ENCODE measurements at regions not wholly inside any gene's neighbourhood (a gene's known extent, or its start where the extent isn't known, plus 50 kb on each side); places are given as distances from the start of the nearest gene placed in this dataset.

DNA sequence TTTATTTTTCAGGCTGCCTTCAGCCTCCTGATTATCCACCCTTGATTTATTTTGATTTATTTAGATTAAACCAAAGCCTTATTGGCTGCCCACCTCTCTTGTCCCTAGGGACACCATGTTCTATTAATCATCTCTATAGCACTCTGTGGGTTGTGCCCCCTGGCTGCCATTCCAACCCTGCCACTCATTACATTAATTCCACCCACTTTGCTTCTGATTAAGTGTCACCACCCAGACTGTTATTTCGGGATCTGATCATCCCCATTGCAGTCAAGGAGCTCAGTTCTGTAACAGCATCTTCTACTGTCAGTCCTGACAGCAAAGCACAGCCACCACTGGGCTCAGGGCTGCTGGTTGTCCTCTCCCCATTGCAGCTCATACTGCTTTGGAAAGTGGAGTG lies 175.1 kb upstream of the DDX18 start:
- TF ChIP-seq CTCF (IDR thresholded peaks at IDR 0.05), result no peak
- no peak for TF ChIP-seq POLR2A (IDR thresholded peaks at IDR 0.05)

Data from Peyer's patch (tissue), 4 donors.